ENCODE measurements at regions not wholly inside any gene's neighbourhood (a gene's known extent, or its start where the extent isn't known, plus 50 kb on each side); places are given as distances from the start of the nearest gene placed in this dataset.
A peak's percentile ranks its signal among the peaks of the same experiment; 100 is the strongest.
"Not testable (repeated sequence)": the region's sequence is repeated elsewhere in the genome, so short reads cannot be mapped to it uniquely, and the experiment has no call there.

DNA sequence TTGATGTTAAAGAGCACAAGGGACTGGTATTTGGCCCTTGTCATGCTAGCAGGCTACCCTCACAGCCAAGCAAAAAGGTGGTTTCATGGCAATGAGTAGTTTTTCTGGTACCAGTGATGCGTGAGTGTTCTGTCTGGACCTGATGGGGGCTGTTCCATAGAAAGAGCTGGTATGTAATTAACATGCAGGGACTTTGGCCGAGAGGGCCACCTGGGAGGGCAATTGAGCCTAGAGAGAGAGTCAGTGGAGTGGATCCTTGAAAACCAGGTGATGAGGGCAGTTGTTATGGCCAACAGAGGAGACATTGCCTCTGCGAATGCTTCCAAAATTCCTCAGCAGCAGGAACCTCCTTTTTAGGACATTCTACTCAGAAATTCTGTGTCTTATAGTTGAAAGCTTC, 383.3 kb downstream of the PSAT1 start:
- no peak for DNase-seq

- no peak for DNase-seq
Measured at GRCh38 chr9:78682216-78682615, 385.3 kb downstream of the PSAT1 start.

- no peak for DNase-seq
Measured at GRCh38 chr9:78685471-78685870, 388.5 kb downstream of the PSAT1 start.

DNA sequence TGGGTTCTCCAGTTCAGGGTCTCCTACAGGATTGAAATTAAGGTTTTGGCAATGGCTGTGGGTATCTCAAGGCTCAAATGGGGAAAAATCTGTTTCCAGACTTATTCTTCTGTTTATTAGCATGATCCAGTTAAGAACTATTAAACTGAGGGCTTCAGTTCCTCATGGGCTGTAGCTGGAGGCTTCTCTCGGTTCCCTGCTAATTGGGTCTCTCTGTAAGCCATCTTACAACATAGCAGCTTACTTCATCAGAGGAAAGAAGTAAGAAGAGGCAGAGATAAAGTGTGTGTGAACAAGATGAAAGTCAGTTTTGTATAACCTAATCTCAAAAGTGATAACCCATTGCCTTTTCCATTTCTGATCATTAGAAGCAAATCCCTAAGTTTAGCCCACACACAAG, 391.9 kb downstream of the PSAT1 start:
- no peak for DNase-seq

GRCh38 chr9:78691542-78691941, 394.6 kb downstream of the PSAT1 start:
- DNase-seq, result no peak

- DNase-seq, result peak; percentile 32
Measured at GRCh38 chr9:78692871-78693270, 395.9 kb downstream of the PSAT1 start.

DNA sequence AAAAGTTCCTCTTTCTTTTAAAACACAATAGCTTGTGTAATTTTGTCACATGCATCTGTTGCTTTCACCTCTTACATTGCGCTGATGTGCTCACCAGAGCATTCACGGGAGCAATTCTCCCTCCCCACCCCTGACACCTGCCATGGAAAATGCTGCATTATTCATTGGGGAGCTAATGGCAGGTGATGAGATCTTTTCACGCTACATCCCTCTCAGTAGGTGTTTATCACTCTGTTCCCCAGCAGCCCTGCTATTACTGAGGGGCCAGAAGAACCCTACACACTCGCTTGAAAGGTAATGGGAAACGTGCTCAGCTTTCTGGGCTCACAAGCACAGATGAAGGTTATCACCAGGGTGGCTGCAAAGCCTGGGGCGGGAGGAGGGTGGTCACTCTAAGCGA, 398.0 kb downstream of the PSAT1 start:
- no peak for DNase-seq

DNA sequence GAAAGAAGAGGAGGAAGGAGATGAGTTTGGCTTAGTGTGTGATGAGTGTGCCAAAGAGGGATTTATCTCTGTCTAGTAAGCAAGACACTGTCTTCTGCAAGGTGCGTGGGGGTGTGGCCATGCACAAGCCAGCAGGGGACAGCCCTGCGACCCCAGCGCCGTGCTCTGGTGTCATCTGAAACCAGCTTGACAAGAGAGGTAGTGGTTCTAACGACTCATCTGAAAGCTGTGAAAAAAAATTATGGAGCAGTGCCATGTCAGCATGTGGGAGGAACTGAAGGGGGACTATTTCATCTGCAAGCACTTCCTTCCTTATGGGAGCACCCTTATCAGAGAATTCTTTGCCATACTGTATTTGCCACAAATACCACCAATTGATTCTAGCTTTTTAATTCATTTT, 398.6 kb downstream of the PSAT1 start:
- no peak for DNase-seq

- no peak for DNase-seq
Measured at GRCh38 chr9:78697618-78698017, 400.7 kb downstream of the PSAT1 start.

DNA sequence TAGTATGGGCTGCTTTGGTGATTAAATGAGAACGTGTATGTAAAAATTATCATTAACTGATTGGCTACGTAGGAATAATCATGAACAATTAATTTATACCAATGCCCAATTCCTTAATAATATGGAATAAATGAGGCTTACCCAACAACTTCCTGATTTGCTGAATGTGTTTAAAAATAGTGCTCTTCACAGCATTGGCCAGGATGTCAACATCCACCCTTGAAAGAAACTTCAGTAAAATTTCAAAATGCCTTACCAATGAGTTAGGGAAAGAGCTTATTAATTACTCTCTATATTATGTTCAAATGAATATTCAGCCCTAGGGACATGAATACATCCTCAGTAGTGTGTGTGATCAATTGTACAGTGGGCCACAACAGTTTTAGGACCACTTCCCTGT, 401.4 kb downstream of the PSAT1 start:
- DNase-seq, result no peak

- not testable (repeated sequence) for DNase-seq
Measured at GRCh38 chr9:78699217-78699616, 402.3 kb downstream of the PSAT1 start.

GRCh38 chr9:78704153-78704552, 407.2 kb downstream of the PSAT1 start:
- not testable (repeated sequence) for DNase-seq

DNA sequence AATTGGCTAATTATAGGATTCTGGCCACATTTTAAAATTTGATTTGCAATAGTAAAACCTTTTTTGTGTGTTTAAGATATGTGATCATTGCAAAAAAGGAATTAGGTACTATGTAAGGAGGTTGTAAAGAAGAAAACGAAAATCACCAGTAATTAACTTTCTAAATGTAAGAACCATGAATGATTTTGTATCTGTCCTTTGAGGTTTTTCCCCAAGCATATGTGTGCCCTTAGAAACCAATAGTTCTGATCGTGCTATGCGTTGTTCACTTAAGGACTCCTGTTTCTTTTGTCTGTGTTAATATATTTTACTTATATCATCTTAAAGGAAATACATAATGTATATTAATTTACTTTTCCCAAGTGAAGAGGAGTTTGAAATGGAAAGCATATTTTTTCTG, 410.2 kb downstream of the PSAT1 start:
- DNase-seq, result no peak

- DNase-seq, result peak; percentile 53
Measured at GRCh38 chr9:78707481-78707991, 410.6 kb downstream of the PSAT1 start.

- DNase-seq, result no peak
Measured at GRCh38 chr9:78712903-78713613, 416.1 kb downstream of the PSAT1 start.

DNA sequence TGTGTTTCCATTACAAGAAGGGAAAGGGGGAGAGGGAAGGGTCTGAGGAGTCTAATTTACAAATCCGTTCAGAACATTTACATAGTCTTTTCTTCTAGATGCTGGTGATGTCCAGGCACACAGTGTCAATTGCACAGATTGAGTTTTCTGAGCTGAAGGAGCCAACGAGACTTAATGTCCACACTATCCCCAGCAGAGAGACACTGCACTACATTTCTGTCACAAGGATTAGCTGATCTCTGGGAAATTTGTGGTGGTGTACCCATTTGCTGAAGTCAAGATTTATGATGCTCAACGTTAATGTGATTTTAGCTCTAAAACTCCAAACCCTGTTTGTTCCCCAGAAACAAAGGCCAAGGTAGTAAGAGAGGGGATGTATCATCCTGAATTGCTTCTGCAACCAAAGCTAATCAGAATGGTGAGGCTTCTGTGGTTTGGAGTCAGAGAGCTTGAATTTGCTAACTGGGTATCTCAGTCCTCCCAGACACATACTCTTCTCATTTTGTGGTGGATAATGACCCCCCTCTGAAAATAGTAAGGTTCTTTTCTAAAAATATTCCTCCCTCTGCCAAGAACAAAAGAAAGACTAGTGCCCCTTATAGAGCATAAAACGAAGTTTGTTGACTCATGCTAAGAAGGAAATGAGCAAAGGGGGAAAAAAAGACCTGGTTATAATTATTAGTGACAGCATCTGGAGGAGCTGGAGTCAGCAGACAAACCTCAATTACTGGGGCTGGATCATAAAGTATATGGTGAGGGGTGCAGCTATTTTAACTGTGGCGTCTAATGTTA, 416.9 kb downstream of the PSAT1 start:
- no peak for DNase-seq

- no peak for DNase-seq
Measured at GRCh38 chr9:78714576-78714975, 417.7 kb downstream of the PSAT1 start.

- not testable (repeated sequence) for DNase-seq
Measured at GRCh38 chr9:78719029-78719428, 422.1 kb downstream of the PSAT1 start.

DNA sequence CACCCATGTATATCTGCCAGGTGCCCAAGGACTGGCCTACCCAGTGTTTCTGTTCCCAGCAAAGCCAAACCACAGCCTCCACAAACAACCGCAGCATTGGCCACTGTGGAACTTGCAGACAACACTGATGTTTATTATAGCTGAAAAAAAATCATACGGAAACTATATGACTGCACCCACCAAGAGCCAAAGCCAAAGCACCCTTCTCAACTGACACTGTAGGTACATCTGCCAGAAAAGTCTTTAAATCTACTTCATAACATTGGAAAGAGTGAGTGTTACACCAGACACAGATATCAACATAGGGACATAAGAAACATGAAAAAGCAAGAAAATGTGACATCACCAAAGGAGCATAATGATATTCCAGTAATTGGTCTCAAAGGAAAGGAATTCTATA, 428.0 kb downstream of the PSAT1 start:
- no peak for DNase-seq

DNA sequence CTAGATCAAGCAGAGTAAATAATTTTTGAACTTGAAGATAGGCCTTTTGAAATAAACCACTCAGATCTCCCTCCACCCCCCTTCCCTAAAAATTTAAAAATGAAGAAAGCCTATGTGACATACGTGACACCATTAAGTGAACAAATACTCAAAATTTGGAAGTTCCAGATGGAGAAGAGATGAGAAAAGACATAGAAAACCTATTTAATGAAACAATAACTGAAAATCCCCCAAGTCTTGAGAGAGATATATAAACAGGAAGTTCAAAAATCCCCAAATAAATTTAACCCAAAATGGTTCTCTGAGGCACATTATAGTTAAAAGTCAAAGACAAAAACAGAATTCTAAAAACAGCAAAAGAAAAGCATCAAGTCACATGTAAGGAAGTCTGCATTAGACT, 428.6 kb downstream of the PSAT1 start:
- no peak for DNase-seq

GRCh38 chr9:78745331-78745730, 448.4 kb downstream of the PSAT1 start:
- no peak for DNase-seq

GRCh38 chr9:78746010-78746409, 449.1 kb downstream of the PSAT1 start:
- no peak for DNase-seq

- DNase-seq, result no peak
Measured at GRCh38 chr9:78753039-78753438, 456.1 kb downstream of the PSAT1 start.

- DNase-seq, result no peak
Measured at GRCh38 chr9:78756813-78757510, 460.0 kb downstream of the PSAT1 start.

Data from kidney glomerular epithelial cell (primary cell).